GM12878 (cell line): ENCODE measurements at regions not wholly inside any gene's neighbourhood (a gene's known extent, or its start where the extent isn't known, plus 50 kb on each side); places are given as distances from the start of the nearest gene placed in this dataset.

Source experiments
- ATAC-seq: fragments of 200-7000 bp; cut with Tn5 transposase; 3 replicates; pipeline ENCODE4 v1.9.1; 2020; ENCODE audit warnings: mild to moderate bottlenecking, moderate library complexity
- BruUV-seq: library from RNA; stranded (reverse); fragments of 400-500 nt; replicated peaks from 2 replicates; lab custom pipeline; 2021; lab: Mats Ljungman, UMichigan
- CTCF ChIA-PET: fragments of 300-600 bp; sonication (Branson Sonifier 250); formaldehyde crosslinking; extraction: SDS; loops from one replicate; lab custom pipeline; 2021; ENCODE audit warnings: inconsistent platforms; lab: Yijun Ruan, JAX
- POLR2A ChIA-PET: fragments of 350-600 bp; formaldehyde crosslinking; extraction: SDS; loops from one replicate; lab custom pipeline; 2021; ENCODE audit warnings: inconsistent platforms; lab: Charles Lee
- RAD21 ChIA-PET: fragments of 300-600 bp; sonication (Branson Sonifier 250); formaldehyde crosslinking; loops from one replicate; lab custom pipeline; 2023; ENCODE audit warnings: antibody characterized with exemption; ENCODE audit not compliant: unreplicated experiment; lab: Charles Lee
- SMC1A ChIA-PET: fragments of 300-600 bp; sonication (Branson Sonifier 250); formaldehyde crosslinking; loops from one replicate; lab custom pipeline; 2023; ENCODE audit not compliant: unreplicated experiment, uncharacterized antibody; lab: Charles Lee
- DNase-seq: peaks from one replicate; pipeline ENCODE4 v3.0.0-alpha.2; 2011; ENCODE audit warnings: low read depth, low spot score
- FAIRE-seq: peaks from 3 replicates; lab custom pipeline; 2011; peaks lifted over from hg19 to GRCh38; lab: Jason Lieb, UNC
- H2AFZ ChIP-seq: 2 replicates; pipeline ENCODE4 v1.6.0; 2011; ENCODE audit warnings: low read depth, low read length, control low read depth; ENCODE audit not compliant: control insufficient read depth
- H3K27ac ChIP-seq: 2 replicates; pipeline ENCODE4 v1.5.1; 2011; ENCODE audit warnings: control low read depth; ENCODE audit not compliant: control insufficient read depth, insufficient read depth
- H3K27me3 ChIP-seq, 2 experiments: replicated peaks in 1 of 2; 2 replicates each; pipeline versions ENCODE4 v1.6.0 to v1.6.1; 2011; ENCODE audit warnings: low read length in 1 of 2; ENCODE audit not compliant: control insufficient read depth in 2 of 2, insufficient read depth in 2 of 2
- H3K36me3 ChIP-seq, 2 experiments: 2 replicates each; pipeline ENCODE4 v1.5.1; 2011; ENCODE audit warnings: low read length in 1 of 2; ENCODE audit not compliant: control insufficient read depth in 2 of 2, insufficient read depth in 2 of 2
- H3K4me1 ChIP-seq: 2 replicates; pipeline ENCODE4 v1.6.1; 2011; ENCODE audit warnings: mild to moderate bottlenecking, low read length, moderate library complexity, mixed read lengths; ENCODE audit not compliant: control insufficient read depth, insufficient read depth
- H3K4me2 ChIP-seq: 2 replicates; pipeline ENCODE4 v1.6.0; 2011; ENCODE audit warnings: control low read depth; ENCODE audit not compliant: control insufficient read depth, insufficient read depth
- H3K4me3 ChIP-seq: fragments of 200-600 bp; sonication (generic); 2 replicates; pipeline ENCODE4 v1.5.1; 2016
- H3K79me2 ChIP-seq: 2 replicates; pipeline ENCODE4 v1.6.0; 2011; ENCODE audit warnings: low read length; ENCODE audit not compliant: control insufficient read depth, insufficient read depth
- H3K9ac ChIP-seq: 2 replicates; pipeline ENCODE4 v1.8.0; 2011; ENCODE audit warnings: low read length, control low read depth, mixed read lengths; ENCODE audit not compliant: control insufficient read depth, insufficient read depth
- H3K9me3 ChIP-seq: replicated peaks from 3 replicates; pipeline ENCODE4 v1.5.1; 2011; ENCODE audit warnings: mild to moderate bottlenecking, low read length; ENCODE audit not compliant: control insufficient read depth, insufficient read depth
- H4K20me1 ChIP-seq: 2 replicates; pipeline ENCODE4 v1.6.0; 2011; ENCODE audit not compliant: control insufficient read depth, insufficient read depth
- BCLAF1 ChIP-seq: fragments of 450-650 bp; IDR thresholded peaks from 2 replicates; pipeline ENCODE4 v1.6.1; 2017; ENCODE audit warnings: antibody characterized with exemption, mild to moderate bottlenecking, moderate library complexity
- NFYB ChIP-seq: IDR thresholded peaks from 2 replicates; pipeline ENCODE4 v1.6.1; 2011; ENCODE audit warnings: low read depth, mild to moderate bottlenecking, low read length, improper control_type of control experiment, moderate library complexity; ENCODE audit not compliant: insufficient read depth
- POU2F2 ChIP-seq: IDR thresholded peaks from 3 replicates; pipeline ENCODE4 v1.6.1; 2011; ENCODE audit warnings: low read depth, mild to moderate bottlenecking, low read length, borderline replicate concordance
- PRDM15 ChIP-seq: fragments of 450-650 bp; formaldehyde crosslinking; IDR thresholded peaks from 2 replicates; pipeline ENCODE4 v1.4.0; 2020; ENCODE audit warnings: mild to moderate bottlenecking, moderate library complexity
- RELA ChIP-seq: fragments of 450-650 bp; IDR thresholded peaks from 2 replicates; pipeline ENCODE4 v1.8.0; 2014; ENCODE audit warnings: borderline replicate concordance; ENCODE audit not compliant: partially characterized antibody
- SMAD5 ChIP-seq: IDR thresholded peaks from 2 replicates; pipeline ENCODE4 v1.6.1; 2016; ENCODE audit warnings: antibody characterized with exemption, low read depth
- USF1 ChIP-seq: IDR thresholded peaks from 2 replicates; pipeline ENCODE4 v1.6.1; 2011; ENCODE audit warnings: borderline replicate concordance, low read depth, mild to moderate bottlenecking, moderate library complexity, mixed read lengths, low read length; ENCODE audit not compliant: insufficient read depth; ENCODE audit errors: extremely low read length
- YBX1 ChIP-seq: fragments of 450-650 bp; IDR thresholded peaks from 2 replicates; pipeline ENCODE4 v1.6.1; 2016; ENCODE audit warnings: antibody characterized with exemption
- YY1 ChIP-seq: IDR thresholded peaks from 2 replicates; pipeline ENCODE4 v1.6.1; 2011; ENCODE audit warnings: low read depth, mild to moderate bottlenecking, low read length
- ZNF217 ChIP-seq: fragments of 450-650 bp; IDR thresholded peaks from 2 replicates; pipeline ENCODE4 v1.6.1; 2017; ENCODE audit warnings: antibody characterized with exemption, mild to moderate bottlenecking
- ZNF622 ChIP-seq: fragments of 450-650 bp; IDR thresholded peaks from 2 replicates; pipeline ENCODE4 v1.6.1; 2017; ENCODE audit warnings: mild to moderate bottlenecking, inconsistent platforms
- WGBS: methylation state at CpG from one replicate; pipeline ENCODE4 v1.1.6; 2016; ENCODE audit warnings: low lambda C conversion rate; ENCODE audit not compliant: insufficient replicate concordance, insufficient coverage; ENCODE audit errors: missing lambda C conversion rate; 5-methylcytosine and 5-hydroxymethylcytosine counted together
- in situ Hi-C: fragments of 300-500 bp; cut with MboI; formaldehyde crosslinking; loops from 9 replicates; pipeline ENCODE4 v1.14.3; 2018; ENCODE audit warnings: mixed read lengths
- intact Hi-C: fragments of 100-400 bp; cut with micrococcal nuclease; formaldehyde crosslinking; loops from one replicate; pipeline ENCODE4 v1.14.2; 2022; ENCODE audit not compliant: unreplicated experiment

- H3K27me3 ChIP-seq, result no peaks in the 10 kb centered on the region
- H4K20me1 ChIP-seq, result no peaks in the 10 kb centered on the region
- H3K4me2 ChIP-seq, result no peak overlapping the region
- SMC1A ChIA-PET, result interaction anchor here (0.5 kb wide), 1 partner anchor 455 kb away, joined by 3 read pairs; no protein-coding TSS in a partner anchor
- no peaks in the 10 kb centered on the region for H3K9me3 ChIP-seq
- no peak overlapping the region for H2AFZ ChIP-seq
- BruUV-seq, result no TSS peak
- no peak overlapping the region for H3K27ac ChIP-seq
- H3K4me1 ChIP-seq, result no peaks in the 10 kb centered on the region
- RAD21 ChIA-PET, result no interaction called here
- intact Hi-C loops, result no loop called here
- H3K79me2 ChIP-seq, result no peaks in the 10 kb centered on the region
- H3K4me3 ChIP-seq, result no peak overlapping the region
- ATAC-seq, result no peak
- no peak overlapping the region for H3K9ac ChIP-seq
- 0% methylated on average over 4 of the region's 4 CpGs for WGBS
- H3K36me3 ChIP-seq, result no peaks in the 10 kb centered on the region
- CTCF ChIA-PET, result interaction anchor here (0.7 kb wide), 1 partner anchor 1446 kb away, joined by 3 read pairs; no protein-coding TSS in a partner anchor
- in situ Hi-C loops, result no loop called here
- FAIRE-seq, result no peak
- DNase-seq, result no peak
- POLR2A ChIA-PET, result no interaction called here
- TF ChIP-seq BCLAF1 (no peak), USF1 (no peak), RELA (no peak), YY1 (no peak), NFYB (no peak), ZNF622 (no peak), PRDM15 (CRISPR knock-in tag) (no peak), ZNF217 (no peak), YBX1 (no peak), SMAD5 (no peak), POU2F2 (no peak)
Measured at GRCh38 chr3:1468145-1468544, 375.3 kb downstream of the CNTN6 start.
